ENCODE measurements at regions not wholly inside any gene's neighbourhood (a gene's known extent, or its start where the extent isn't known, plus 50 kb on each side); places are given as distances from the start of the nearest gene placed in this dataset.
"Not testable (repeated sequence)": the region's sequence is repeated elsewhere in the genome, so short reads cannot be mapped to it uniquely, and the experiment has no call there.

DNA sequence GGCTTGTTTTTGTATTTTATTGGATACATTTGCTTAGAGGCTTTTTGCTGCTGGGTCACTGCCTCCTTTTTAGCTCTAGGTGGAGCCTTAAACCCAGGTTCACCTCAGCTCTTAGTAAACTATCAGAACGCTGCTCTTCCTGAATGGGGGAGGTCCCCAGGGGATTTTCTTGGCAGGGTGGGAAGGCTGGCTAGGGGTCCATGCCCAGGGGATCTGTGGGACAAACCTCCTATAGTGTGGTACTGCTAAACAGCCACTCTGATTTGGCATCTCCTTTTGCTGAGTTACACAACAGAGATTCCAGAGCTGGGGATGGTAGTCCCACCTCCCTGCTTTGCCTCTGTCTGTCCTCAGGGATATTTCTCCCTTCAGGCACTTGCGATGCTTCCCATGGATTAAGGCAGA is 204.9 kb downstream of the ZIC5 start:
- no peak for DNase-seq

DNA sequence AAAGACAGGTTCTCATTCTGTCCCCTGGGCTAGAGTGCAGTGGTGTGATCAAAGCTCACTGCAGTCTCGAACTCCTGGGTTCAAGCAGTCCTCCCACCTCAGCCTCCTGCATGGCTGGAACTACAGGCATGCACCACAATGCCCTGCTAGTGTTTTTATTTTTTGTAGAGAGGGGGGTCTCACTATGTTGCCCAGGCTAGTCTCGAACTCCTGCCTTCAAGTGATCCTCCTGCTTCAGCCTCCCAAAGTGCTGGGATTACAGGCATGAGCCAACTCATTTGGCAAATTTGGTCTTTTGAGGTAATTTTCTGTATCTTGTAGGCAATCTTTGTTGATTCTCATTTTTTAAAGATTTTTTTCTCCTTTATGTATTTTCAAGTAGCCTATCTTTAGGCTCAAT is 205.7 kb downstream of the ZIC5 start:
- DNase-seq = no peak

GRCh38 chr13:99760456-99760855 is 211.1 kb downstream of the ZIC5 start:
- DNase-seq = no peak

DNA sequence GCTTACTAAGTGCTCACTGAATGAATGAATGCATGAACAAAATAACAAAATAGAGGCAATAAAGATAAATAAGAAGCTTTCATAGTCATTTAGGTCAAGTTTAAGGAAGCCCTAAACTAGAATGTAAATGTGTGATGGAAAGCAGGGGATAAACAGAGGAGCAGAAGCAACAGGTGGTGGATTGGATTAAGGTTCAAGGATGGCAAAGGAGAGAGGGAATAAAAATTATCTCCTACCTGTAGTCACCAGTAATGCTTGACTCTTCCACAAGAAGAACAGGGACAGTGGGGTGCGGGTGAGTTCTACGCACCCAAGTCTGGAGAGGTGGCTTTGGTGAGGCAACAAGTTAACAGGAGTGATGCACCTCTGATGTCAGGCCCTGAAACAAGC is 212.4 kb downstream of the ZIC5 start:
- no peak for DNase-seq

GRCh38 chr13:99758460-99759162 is 213.0 kb downstream of the ZIC5 start:
- no peak for DNase-seq

DNA sequence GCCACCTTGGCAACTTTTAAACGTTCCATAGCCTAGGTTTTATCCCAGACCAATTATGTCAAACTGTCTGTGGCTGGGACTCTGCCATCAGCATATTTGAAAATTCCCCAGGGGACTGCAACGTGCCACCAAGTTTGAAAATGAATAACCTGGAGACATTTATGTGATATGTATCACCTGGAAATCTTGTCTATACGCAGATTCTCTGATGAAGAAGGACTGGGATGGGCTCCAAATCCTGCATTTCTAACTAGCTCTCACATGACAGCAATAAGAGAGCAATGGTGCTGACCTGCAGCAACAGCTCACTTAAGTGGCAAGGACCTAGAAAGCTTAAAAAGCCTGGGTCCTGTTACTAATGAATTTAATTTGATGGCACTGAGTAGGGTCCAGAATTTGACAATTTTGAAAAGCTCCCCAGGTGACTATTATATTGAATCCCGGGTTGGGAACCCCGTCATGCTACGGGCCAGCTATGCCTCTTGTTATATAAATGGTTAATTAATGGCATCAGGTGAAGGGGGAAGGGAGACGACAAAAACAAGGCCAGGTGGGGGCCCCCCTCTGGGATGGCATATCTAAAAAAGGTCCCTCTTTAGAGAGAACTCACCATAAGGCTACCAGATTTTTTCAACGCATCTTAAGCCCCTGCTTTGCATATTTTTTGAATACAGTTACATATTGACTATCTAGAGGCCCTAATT is 213.7 kb downstream of the ZIC5 start:
- no peak for DNase-seq

DNA sequence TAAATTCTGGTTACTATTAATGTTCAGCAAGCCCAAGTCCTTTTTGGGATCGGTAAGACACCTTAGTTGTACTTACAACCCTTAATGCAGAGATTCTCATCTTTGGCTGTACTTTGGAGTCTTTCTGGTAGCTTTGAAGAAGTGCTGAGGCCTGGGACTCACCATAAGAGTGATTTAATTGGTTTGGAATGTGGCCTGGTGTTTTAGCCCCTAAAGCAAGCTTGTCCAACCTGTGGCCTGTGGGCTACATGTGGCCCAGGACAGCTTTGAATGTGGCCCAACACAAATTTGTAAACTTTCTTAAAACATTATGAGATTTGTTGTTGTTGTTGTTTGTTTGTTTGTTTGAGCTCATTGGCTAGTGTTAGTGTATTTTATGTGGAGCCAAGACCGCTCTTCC is 215.3 kb downstream of the ZIC5 start:
- DNase-seq = no peak

- not testable (repeated sequence) for DNase-seq
Observed at GRCh38 chr13:99754750-99755149, 216.8 kb downstream of the ZIC5 start.

GRCh38 chr13:99752373-99752772 is 219.2 kb downstream of the ZIC5 start:
- no peak for DNase-seq

DNA sequence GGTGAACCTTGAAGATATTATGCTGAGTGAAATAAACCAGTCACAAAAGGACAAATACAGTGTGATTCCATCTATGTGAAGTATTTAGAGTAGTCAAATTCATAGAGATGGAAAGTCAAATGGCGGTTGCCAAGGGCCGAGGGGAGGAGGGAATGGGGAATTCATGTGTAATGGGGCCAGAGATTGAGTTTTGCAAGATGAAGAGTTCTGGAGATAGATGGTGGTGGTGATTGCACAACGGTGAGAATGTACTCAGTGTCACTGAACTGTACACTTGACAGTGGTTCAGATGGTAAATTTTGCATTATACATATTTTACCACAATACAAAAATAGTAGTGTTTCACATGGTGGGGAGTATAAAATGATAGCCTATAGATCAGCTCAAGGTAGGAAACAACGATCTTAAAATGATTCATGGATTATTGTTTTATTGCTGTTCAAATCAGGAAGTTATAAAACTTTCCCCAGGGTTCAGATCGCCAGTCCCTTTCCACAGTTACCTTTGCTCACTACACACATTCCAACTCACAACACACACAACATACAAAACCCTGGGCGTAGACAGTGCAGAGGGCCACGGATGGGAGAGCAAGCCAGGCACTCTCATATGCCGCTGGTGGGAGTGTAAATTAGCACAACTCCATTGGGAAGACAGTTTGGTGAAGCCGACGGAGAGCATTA is 219.9 kb downstream of the ZIC5 start:
- DNase-seq = no peak

- DNase-seq = no peak
Observed at GRCh38 chr13:99750951-99751350, 220.6 kb downstream of the ZIC5 start.

GRCh38 chr13:99749271-99750019 is 222.1 kb downstream of the ZIC5 start:
- no peak for DNase-seq

DNA sequence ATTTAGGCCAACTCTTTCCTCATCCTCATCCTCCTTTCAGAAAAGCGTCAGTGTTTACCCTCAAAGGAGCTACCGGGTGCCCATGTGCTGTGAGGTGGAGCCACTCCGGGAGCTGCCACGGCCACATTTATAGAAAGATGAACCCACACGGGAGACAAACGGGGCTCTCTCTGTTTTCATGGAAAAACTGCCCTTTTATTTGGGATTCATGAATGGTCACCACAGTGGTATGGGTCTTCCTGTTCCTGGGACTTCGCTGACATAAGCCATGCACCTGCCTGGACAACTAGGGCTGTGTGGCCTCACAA is 224.2 kb downstream of the ZIC5 start:
- DNase-seq = no peak

DNA sequence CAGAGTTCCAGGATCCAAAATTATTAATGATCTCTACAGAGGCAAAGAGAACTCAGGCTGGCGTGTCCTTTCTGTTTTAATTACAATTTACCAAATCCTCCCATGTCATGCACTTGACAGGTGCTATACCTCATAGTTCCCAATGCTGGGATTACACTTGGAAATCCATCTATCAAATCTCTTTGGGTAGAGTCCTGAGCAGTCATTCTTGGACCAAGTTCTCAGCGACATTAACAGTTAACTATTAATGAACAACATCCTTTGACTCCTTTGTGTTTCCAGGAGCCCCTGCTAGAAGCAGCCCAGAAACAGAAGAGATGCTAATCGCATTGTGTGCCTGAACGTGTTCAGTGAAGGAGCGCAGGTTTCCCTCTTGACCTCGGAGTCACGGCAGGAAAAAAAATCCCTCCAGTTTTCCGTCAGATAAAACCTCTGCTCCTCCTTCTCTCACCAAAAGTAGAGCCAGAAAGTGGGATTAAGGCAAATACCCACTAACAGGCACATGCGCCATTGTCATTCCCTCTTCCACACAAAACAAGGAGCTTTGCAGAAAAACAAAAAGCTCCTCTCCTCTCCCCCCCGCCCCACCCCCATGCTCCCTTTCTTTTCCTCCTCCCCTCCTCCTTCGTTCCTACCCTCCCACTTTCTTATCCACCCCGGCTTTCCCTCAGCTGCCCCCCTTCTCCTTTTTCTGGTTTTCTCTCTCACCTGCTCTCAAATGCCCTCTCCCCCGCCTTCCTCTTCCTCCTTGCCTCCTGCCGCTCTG is 224.7 kb downstream of the ZIC5 start:
- DNase-seq = no peak

- no peak for DNase-seq
Observed at GRCh38 chr13:99743094-99743493, 228.5 kb downstream of the ZIC5 start.

GRCh38 chr13:99741960-99742359 is 229.6 kb downstream of the ZIC5 start:
- no peak for DNase-seq

DNA sequence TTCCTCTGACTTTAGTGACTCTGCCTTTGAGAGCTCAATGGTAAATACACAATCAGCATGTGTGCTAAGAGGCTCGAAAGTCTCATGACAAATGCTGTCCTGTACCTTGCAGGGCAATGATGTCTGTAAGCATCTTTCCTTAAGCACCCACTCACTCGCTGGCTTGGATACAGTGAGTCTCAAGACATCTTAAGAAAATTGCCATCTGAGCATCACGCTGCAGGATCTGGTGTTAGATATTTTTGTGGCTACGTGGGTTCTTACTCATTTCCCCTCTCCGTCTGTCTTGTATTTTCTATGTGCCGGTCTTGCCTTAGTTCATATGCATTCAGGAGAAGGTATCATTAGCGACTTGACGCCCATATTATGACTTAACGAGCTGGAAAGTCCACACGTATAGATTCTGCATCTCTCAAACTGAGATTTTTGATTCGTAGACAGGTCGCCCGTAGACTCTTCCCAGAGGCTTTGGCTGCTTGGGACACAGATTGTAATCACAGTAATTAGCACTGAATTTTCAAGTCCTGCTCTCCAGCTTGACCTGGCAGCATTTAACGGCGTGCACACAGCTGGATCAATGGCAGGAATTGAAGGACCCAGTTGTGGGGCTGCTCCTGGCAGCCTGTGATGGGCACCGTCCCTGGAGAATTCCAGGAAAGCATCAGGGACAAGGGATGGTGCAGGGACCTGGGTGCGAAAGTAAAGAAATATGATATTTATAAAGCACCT is 231.2 kb downstream of the ZIC5 start:
- DNase-seq = no peak

DNA sequence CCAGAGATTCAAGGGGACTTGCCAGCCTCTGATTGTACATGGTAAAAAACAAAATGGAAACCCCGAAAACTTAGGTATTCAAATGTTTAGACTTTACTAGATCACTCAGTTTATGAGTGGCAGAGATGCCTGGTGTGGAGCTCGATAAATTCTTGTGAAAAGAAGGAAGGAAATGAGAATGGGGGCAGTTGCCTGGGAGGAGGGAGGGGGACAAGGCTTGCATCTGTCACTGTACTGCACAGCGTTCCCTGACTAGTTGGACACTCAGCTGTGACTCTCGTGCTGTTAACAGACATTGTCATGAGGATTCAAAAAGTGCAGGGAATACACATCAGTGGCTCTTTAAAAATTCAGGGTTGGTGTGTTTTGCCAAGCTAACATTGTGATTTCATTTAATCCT is 232.9 kb downstream of the ZIC5 start:
- no peak for DNase-seq

GRCh38 chr13:99737481-99738245 is 233.9 kb downstream of the ZIC5 start:
- no peak for DNase-seq

DNA sequence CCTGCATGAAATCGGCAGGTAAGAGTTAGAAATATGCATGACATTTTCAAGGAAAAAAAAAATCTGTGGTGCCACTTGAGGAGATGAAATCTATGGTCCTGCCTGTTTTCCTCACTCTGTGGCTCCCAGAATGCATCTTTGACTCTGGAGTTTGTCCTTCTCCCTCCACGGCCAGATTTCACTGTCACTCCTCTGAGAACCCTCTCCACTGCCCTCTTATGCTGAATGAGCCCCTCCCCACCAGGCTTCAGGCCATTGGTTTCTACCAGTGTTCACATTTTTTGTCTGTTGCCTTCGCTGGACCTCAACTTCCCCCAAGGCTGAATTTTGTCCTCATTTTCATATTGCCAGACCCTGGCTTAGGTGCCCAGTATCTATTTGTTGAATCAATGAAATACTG is 235.0 kb downstream of the ZIC5 start:
- DNase-seq = no peak

GRCh38 chr13:99734013-99734693 is 232.9 kb downstream of the TM9SF2 start:
- DNase-seq = no peak
